Right lobe of liver (tissue), 4 donors: ENCODE measurements at regions not wholly inside any gene's neighbourhood (a gene's known extent, or its start where the extent isn't known, plus 50 kb on each side); places are given as distances from the start of the nearest gene placed in this dataset.

ENCODE experiments used
- CTCF ChIP-seq, 4 donors: fragments of 200-600 bp in 3 of 4; fragments of 450-650 bp in 1 of 4; IDR thresholded peaks; one replicate each; pipeline versions ENCODE4 v1.5.1 to v1.8.0; 2016 to 2022; ENCODE audit warnings: antibody characterized with exemption in 4 of 4, mild to moderate bottlenecking in 2 of 4
- POLR2A ChIP-seq: fragments of 450-650 bp; IDR thresholded peaks from one replicate; pipeline ENCODE4 v1.6.1; 2017; ENCODE audit warnings: antibody characterized with exemption, mild to moderate bottlenecking
- donor health status: DM: no; HTN: no; CAD: no.
- donor health status: DM: no; HTN: no; CAD: no.
- donor health status: DM: no; HTN: yes; CAD: no.

- TF ChIP-seq CTCF (IDR thresholded peaks at IDR 0.05) (no peak), POLR2A (no peak)
Measured at GRCh38 chr10:29150010-29150409, 138.9 kb upstream of the LYZL1 start.
